ENCODE measurements at regions not wholly inside any gene's neighbourhood (a gene's known extent, or its start where the extent isn't known, plus 50 kb on each side); places are given as distances from the start of the nearest gene placed in this dataset.

- Histone ChIP-seq H3K27ac (ENCODE audit: low read depth in 2 of 2, low read length in 2 of 2) (no peak overlapping the region), H3K9me3 (ENCODE audit: control insufficient read depth in 2 of 3, insufficient read depth in 1 of 3, low read length in 3 of 3) (no peaks in the 10 kb centered on the region), H3K27me3 (ENCODE audit: control insufficient read depth, insufficient read depth, low read length) (no peaks in the 10 kb centered on the region), H3K4me3 (ENCODE audit: low read length in 3 of 3) (no peak overlapping the region), H3K36me3 (ENCODE audit: control insufficient read depth in 2 of 3, insufficient read depth in 3 of 3, low read length in 3 of 3) (no peaks in the 10 kb centered on the region), H3K4me1 (ENCODE audit: control insufficient read depth in 2 of 3, insufficient read depth in 2 of 3, low read depth in 1 of 3, low read length in 3 of 3) (no peaks in the 10 kb centered on the region), H3K9ac (ENCODE audit: low read length in 3 of 3) (no peak overlapping the region)
- FAIRE-seq (no peak), DNase-seq (no peak)
- TF ChIP-seq CTCF (IDR thresholded peaks at IDR 0.05; ENCODE audit: borderline replicate concordance, extremely low read depth, insufficient read depth): no peak
- intact Hi-C loops (cut with DNase I): no loop called here
These were observed 963.8 kb upstream of the B3GALT2 start for GRCh38 chr1:194150242-194150641.

GRCh38 chr1:194133152-194133551 lies 946.7 kb upstream of the B3GALT2 start:
- no peak overlapping the region for H3K4me3 ChIP-seq (ENCODE audit: low read length in 3 of 3)
- no peaks in the 10 kb centered on the region for H3K27me3 ChIP-seq (ENCODE audit: control insufficient read depth, insufficient read depth, low read length)
- no peaks in the 10 kb centered on the region for H3K36me3 ChIP-seq (ENCODE audit: control insufficient read depth in 2 of 3, insufficient read depth in 3 of 3, low read length in 3 of 3)
- H3K27ac ChIP-seq (ENCODE audit: low read depth in 2 of 2, low read length in 2 of 2): no peak overlapping the region
- DNase-seq (no peak), FAIRE-seq (no peak)
- H3K9ac ChIP-seq (ENCODE audit: low read length in 3 of 3): no peak overlapping the region
- no peak for TF ChIP-seq CTCF (IDR thresholded peaks at IDR 0.05; ENCODE audit: borderline replicate concordance, extremely low read depth, insufficient read depth)
- no peaks in the 10 kb centered on the region for H3K4me1 ChIP-seq (ENCODE audit: control insufficient read depth in 2 of 3, insufficient read depth in 2 of 3, low read depth in 1 of 3, low read length in 3 of 3)
- H3K9me3 ChIP-seq (ENCODE audit: control insufficient read depth in 2 of 3, insufficient read depth in 1 of 3, low read length in 3 of 3): no peaks in the 10 kb centered on the region
- intact Hi-C loops (cut with DNase I): no loop called here

GRCh38 chr1:194118086-194118485 lies 931.7 kb upstream of the B3GALT2 start:
- H3K9ac ChIP-seq (ENCODE audit: low read length in 3 of 3): no peak overlapping the region
- TF ChIP-seq CTCF (IDR thresholded peaks at IDR 0.05; ENCODE audit: borderline replicate concordance, extremely low read depth, insufficient read depth): no peak
- FAIRE-seq (no peak), DNase-seq (peak in 1 of 5 donors; percentile 64)
- H3K36me3 ChIP-seq (ENCODE audit: control insufficient read depth in 2 of 3, insufficient read depth in 3 of 3, low read length in 3 of 3): no peaks in the 10 kb centered on the region
- no peak overlapping the region for H3K27ac ChIP-seq (ENCODE audit: low read depth in 2 of 2, low read length in 2 of 2)
- no peaks in the 10 kb centered on the region for H3K9me3 ChIP-seq (ENCODE audit: control insufficient read depth in 2 of 3, insufficient read depth in 1 of 3, low read length in 3 of 3)
- no peak overlapping the region for H3K4me3 ChIP-seq (ENCODE audit: low read length in 3 of 3)
- H3K27me3 ChIP-seq (ENCODE audit: control insufficient read depth, insufficient read depth, low read length): no peaks in the 10 kb centered on the region
- intact Hi-C loops (cut with DNase I): no loop called here
- no peaks in the 10 kb centered on the region for H3K4me1 ChIP-seq (ENCODE audit: control insufficient read depth in 2 of 3, insufficient read depth in 2 of 3, low read depth in 1 of 3, low read length in 3 of 3)

- Histone ChIP-seq H3K4me3 (ENCODE audit: low read length in 3 of 3) (no peak overlapping the region), H3K9ac (ENCODE audit: low read length in 3 of 3) (no peak overlapping the region), H3K27me3 (ENCODE audit: control insufficient read depth, insufficient read depth, low read length) (no peaks in the 10 kb centered on the region), H3K9me3 (ENCODE audit: control insufficient read depth in 2 of 3, insufficient read depth in 1 of 3, low read length in 3 of 3) (no peaks in the 10 kb centered on the region), H3K36me3 (ENCODE audit: control insufficient read depth in 2 of 3, insufficient read depth in 3 of 3, low read length in 3 of 3) (no peaks in the 10 kb centered on the region), H3K27ac (ENCODE audit: low read depth in 2 of 2, low read length in 2 of 2) (no peak overlapping the region), H3K4me1 (ENCODE audit: control insufficient read depth in 2 of 3, insufficient read depth in 2 of 3, low read depth in 1 of 3, low read length in 3 of 3) (no peaks in the 10 kb centered on the region)
- intact Hi-C loops (cut with DNase I): no loop called here
- no peak for TF ChIP-seq CTCF (IDR thresholded peaks at IDR 0.05; ENCODE audit: borderline replicate concordance, extremely low read depth, insufficient read depth)
- DNase-seq (peak in 1 of 5 donors; percentile 37), FAIRE-seq (no peak)
These were observed 931.2 kb upstream of the B3GALT2 start for GRCh38 chr1:194117582-194117981.

All from kidney (tissue), 13 donors.